ENCODE measurements at regions not wholly inside any gene's neighbourhood (a gene's known extent, or its start where the extent isn't known, plus 50 kb on each side); places are given as distances from the start of the nearest gene placed in this dataset.

- TF ChIP-seq ZNF48 (tag by site-specific recombination; IDR thresholded peaks at IDR 0.05): no peak
- no peak for TF ChIP-seq ZNF280D (tag by site-specific recombination; IDR thresholded peaks at IDR 0.05)
- TF ChIP-seq CTCF (tag by site-specific recombination; IDR thresholded peaks at IDR 0.05): no peak
- TF ChIP-seq YY1 (tag by site-specific recombination; IDR thresholded peaks at IDR 0.05): no peak
- no peak for TF ChIP-seq SP2 (tag by site-specific recombination; IDR thresholded peaks at IDR 0.05)
Measured at GRCh38 chr12:42985506-42985905, 396.0 kb upstream of the PRICKLE1 start.
